ENCODE measurements at regions not wholly inside any gene's neighbourhood (a gene's known extent, or its start where the extent isn't known, plus 50 kb on each side); places are given as distances from the start of the nearest gene placed in this dataset.

DNA sequence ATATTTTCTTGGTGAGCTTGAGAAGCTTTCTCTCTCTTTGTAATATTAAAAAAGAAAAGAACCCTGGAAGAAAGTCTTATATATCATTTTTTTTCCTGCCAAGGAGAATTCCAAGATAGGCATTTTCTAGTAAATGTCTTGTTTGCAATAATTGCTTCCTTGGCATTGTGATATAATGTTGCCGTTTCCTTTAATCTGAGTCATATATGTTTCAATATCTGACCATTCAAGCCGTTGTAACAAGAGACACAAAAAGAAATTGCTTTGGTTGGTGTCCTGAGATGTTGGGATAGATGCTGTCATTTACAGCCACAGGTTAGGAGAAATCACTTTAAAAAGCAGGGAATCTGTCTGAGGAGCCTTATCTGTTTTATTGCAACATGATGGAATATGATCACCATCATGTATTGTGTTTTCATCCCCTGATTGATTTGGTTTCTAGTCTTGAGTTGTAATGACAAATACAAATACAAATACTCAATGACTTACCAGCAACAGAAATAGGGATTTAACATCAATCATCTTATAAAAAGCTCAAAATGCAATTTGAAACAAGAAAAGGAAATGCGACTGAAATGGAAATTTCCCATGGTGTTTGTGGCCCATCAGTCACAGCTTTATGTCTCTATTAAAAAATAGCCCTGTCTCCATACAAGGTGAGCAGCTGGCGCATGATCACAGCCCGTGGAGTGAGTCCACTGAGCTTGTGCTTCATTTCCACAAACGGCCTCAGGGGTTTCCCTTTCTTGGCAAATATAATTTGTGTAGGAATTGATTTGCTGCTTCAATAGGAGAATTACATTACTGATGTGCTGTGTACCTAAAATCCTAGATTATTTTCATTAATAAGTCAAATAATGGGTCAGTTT lies 250.1 kb upstream of the TRPC7 start:
- Histone ChIP-seq H3K27me3 (ENCODE audit: control insufficient read depth in 1 of 2, insufficient read depth in 1 of 2, low read length in 2 of 2) (no peaks in the 10 kb centered on the region), H3K9me3 (ENCODE audit: control insufficient read depth, low read length) (no peaks in the 10 kb centered on the region), H2BK5ac (ENCODE audit: low read depth, low read length, poor library complexity, severe bottlenecking) (no peak overlapping the region), H2BK12ac (ENCODE audit: low read length in 2 of 2) (no peak overlapping the region), H3K9ac (ENCODE audit: low read length) (no peak overlapping the region), H3K18ac (ENCODE audit: low read depth in 1 of 2, low read length in 2 of 2) (no peak overlapping the region), H2AFZ (ENCODE audit: low read depth, low read length) (no peak overlapping the region), H3K14ac (ENCODE audit: low read length in 2 of 2) (no peak overlapping the region), H4K8ac (ENCODE audit: low read length) (no peak overlapping the region), H3K79me1 (replicated peaks; ENCODE audit: low read length, poor library complexity, severe bottlenecking) (no peaks in the 10 kb centered on the region), H2BK15ac (ENCODE audit: low read depth, poor library complexity, severe bottlenecking) (no peak overlapping the region), H2AK5ac (ENCODE audit: low read length, severe bottlenecking) (no peak overlapping the region), H3K27ac (ENCODE audit: low read length, poor library complexity, severe bottlenecking) (no peak overlapping the region), H4K91ac (ENCODE audit: low read length) (no peak overlapping the region), H3K4me3 (ENCODE audit: insufficient read depth in 1 of 2, low read depth in 1 of 2, low read length in 2 of 2) (no peak overlapping the region), H3K23ac (ENCODE audit: low read length in 2 of 2) (no peak overlapping the region), H3K4me2 (ENCODE audit: low read length, poor library complexity, severe bottlenecking) (no peak overlapping the region), H3K4ac (ENCODE audit: low read depth in 1 of 2, low read length in 2 of 2) (no peak overlapping the region), H2BK120ac (ENCODE audit: low read depth, low read length) (no peak overlapping the region), H3K36me3 (ENCODE audit: control insufficient read depth in 1 of 2, insufficient read depth in 2 of 2, low read depth in 1 of 2, low read length in 2 of 2) (no peaks in the 10 kb centered on the region), H3K4me1 (ENCODE audit: control insufficient read depth, insufficient read depth, low read depth, low read length) (no peaks in the 10 kb centered on the region)
- WGBS, result 89% methylated on average over 6 of the region's 6 CpGs
- DNase-seq, result no peak

DNA sequence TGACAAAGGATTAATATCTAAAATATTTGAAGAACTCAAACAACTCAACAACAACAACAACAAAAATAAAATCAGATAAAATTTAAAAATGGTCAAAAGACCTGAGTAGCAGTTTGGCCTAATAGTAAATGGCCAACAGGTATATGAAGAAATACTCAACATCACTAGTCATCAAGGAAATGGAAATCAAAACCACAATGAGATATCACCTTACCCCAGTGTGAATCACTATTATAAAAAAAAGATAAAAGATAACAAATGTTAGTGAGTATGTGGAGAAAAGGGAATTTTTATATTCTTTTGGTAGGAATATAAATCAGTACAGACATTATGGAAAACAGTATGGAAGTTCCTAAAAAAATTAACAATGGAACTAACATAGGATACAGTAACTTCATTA lies 247.9 kb upstream of the TRPC7 start:
- Histone ChIP-seq H4K91ac (ENCODE audit: low read length) (no peak overlapping the region), H2BK120ac (ENCODE audit: low read depth, low read length) (no peak overlapping the region), H2BK15ac (ENCODE audit: low read depth, poor library complexity, severe bottlenecking) (no peak overlapping the region), H3K36me3 (ENCODE audit: control insufficient read depth in 1 of 2, insufficient read depth in 2 of 2, low read depth in 1 of 2, low read length in 2 of 2) (no peaks in the 10 kb centered on the region), H3K4me2 (ENCODE audit: low read length, poor library complexity, severe bottlenecking) (no peak overlapping the region), H2BK5ac (ENCODE audit: low read depth, low read length, poor library complexity, severe bottlenecking) (no peak overlapping the region), H2BK12ac (ENCODE audit: low read length in 2 of 2) (no peak overlapping the region), H3K14ac (ENCODE audit: low read length in 2 of 2) (no peak overlapping the region), H4K8ac (ENCODE audit: low read length) (no peak overlapping the region), H3K9ac (ENCODE audit: low read length) (no peak overlapping the region), H3K27me3 (ENCODE audit: control insufficient read depth in 1 of 2, insufficient read depth in 1 of 2, low read length in 2 of 2) (no peaks in the 10 kb centered on the region), H3K23ac (ENCODE audit: low read length in 2 of 2) (no peak overlapping the region), H3K9me3 (ENCODE audit: control insufficient read depth, low read length) (peaks cover under 1% of the 10 kb centered on the region), H3K18ac (ENCODE audit: low read depth in 1 of 2, low read length in 2 of 2) (no peak overlapping the region), H3K27ac (ENCODE audit: low read length, poor library complexity, severe bottlenecking) (no peak overlapping the region), H3K4me3 (ENCODE audit: insufficient read depth in 1 of 2, low read depth in 1 of 2, low read length in 2 of 2) (no peak overlapping the region), H3K4me1 (ENCODE audit: control insufficient read depth, insufficient read depth, low read depth, low read length) (no peaks in the 10 kb centered on the region), H3K4ac (ENCODE audit: low read depth in 1 of 2, low read length in 2 of 2) (no peak overlapping the region), H3K79me1 (replicated peaks; ENCODE audit: low read length, poor library complexity, severe bottlenecking) (no peaks in the 10 kb centered on the region), H2AK5ac (ENCODE audit: low read length, severe bottlenecking) (no peak overlapping the region), H2AFZ (ENCODE audit: low read depth, low read length) (no peak overlapping the region)
- DNase-seq, result no peak

DNA sequence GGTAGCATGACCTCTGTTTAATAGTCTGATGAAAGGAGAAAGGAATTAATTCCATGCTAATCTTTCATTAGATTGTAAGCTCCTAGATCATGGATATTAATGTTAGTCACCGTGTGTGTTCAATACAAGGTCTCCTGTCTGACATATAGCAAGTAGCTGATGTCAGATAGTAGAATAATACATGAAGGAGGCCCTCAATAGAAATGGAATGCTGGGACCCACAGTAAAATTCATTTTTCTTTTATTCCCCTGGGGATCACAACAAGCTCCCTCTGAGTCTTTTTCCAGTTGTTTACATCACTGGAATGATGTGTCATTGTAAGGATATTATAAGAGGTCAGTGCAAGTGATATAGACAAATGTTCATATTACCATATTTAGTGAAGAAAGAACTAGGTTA lies 240.3 kb upstream of the TRPC7 start:
- H3K9me3 ChIP-seq (ENCODE audit: control insufficient read depth, low read length), result peaks cover 13% of the 10 kb centered on the region

GRCh38 chr5:136600306-136600705 lies 235.0 kb upstream of the TRPC7 start:
- H3K23ac ChIP-seq (ENCODE audit: low read length in 2 of 2), result no peak overlapping the region
- H4K91ac ChIP-seq (ENCODE audit: low read length), result no peak overlapping the region
- peaks cover 14% of the 10 kb centered on the region for H3K9me3 ChIP-seq (ENCODE audit: control insufficient read depth, low read length)
- no peak overlapping the region for H2BK120ac ChIP-seq (ENCODE audit: low read depth, low read length)
- no peak overlapping the region for H3K27ac ChIP-seq (ENCODE audit: low read length, poor library complexity, severe bottlenecking)
- 85% methylated on average over 1 of the region's 1 CpG for WGBS
- H3K4me1 ChIP-seq (ENCODE audit: control insufficient read depth, insufficient read depth, low read depth, low read length), result no peaks in the 10 kb centered on the region
- H3K4me3 ChIP-seq (ENCODE audit: insufficient read depth in 1 of 2, low read depth in 1 of 2, low read length in 2 of 2), result no peak overlapping the region
- H3K9ac ChIP-seq (ENCODE audit: low read length), result no peak overlapping the region
- no peaks in the 10 kb centered on the region for H3K79me1 ChIP-seq (replicated peaks; ENCODE audit: low read length, poor library complexity, severe bottlenecking)
- no peak overlapping the region for H2BK15ac ChIP-seq (ENCODE audit: low read depth, poor library complexity, severe bottlenecking)
- no peak overlapping the region for H3K4ac ChIP-seq (ENCODE audit: low read depth in 1 of 2, low read length in 2 of 2)
- H2BK5ac ChIP-seq (ENCODE audit: low read depth, low read length, poor library complexity, severe bottlenecking), result no peak overlapping the region
- H3K36me3 ChIP-seq (ENCODE audit: control insufficient read depth in 1 of 2, insufficient read depth in 2 of 2, low read depth in 1 of 2, low read length in 2 of 2), result no peaks in the 10 kb centered on the region
- H2BK12ac ChIP-seq (ENCODE audit: low read length in 2 of 2), result no peak overlapping the region
- H3K18ac ChIP-seq (ENCODE audit: low read depth in 1 of 2, low read length in 2 of 2), result no peak overlapping the region
- no peak overlapping the region for H2AK5ac ChIP-seq (ENCODE audit: low read length, severe bottlenecking)
- no peak overlapping the region for H2AFZ ChIP-seq (ENCODE audit: low read depth, low read length)
- H3K27me3 ChIP-seq (ENCODE audit: control insufficient read depth in 1 of 2, insufficient read depth in 1 of 2, low read length in 2 of 2), result peaks cover 0 to 4% of the 10 kb centered on the region in 2 experiments
- no peak overlapping the region for H4K8ac ChIP-seq (ENCODE audit: low read length)
- H3K4me2 ChIP-seq (ENCODE audit: low read length, poor library complexity, severe bottlenecking), result no peak overlapping the region
- no peak overlapping the region for H3K14ac ChIP-seq (ENCODE audit: low read length in 2 of 2)
- DNase-seq, result no peak

More for the DNA sequence above, 240.3 kb upstream of the TRPC7 start:
- Histone ChIP-seq H2BK5ac (ENCODE audit: low read depth, low read length, poor library complexity, severe bottlenecking) (no peak overlapping the region), H3K9ac (ENCODE audit: low read length) (no peak overlapping the region), H2BK120ac (ENCODE audit: low read depth, low read length) (no peak overlapping the region), H4K8ac (ENCODE audit: low read length) (no peak overlapping the region), H3K27ac (ENCODE audit: low read length, poor library complexity, severe bottlenecking) (no peak overlapping the region), H2AK5ac (ENCODE audit: low read length, severe bottlenecking) (no peak overlapping the region), H3K4me3 (ENCODE audit: insufficient read depth in 1 of 2, low read depth in 1 of 2, low read length in 2 of 2) (no peak overlapping the region), H3K27me3 (ENCODE audit: control insufficient read depth in 1 of 2, insufficient read depth in 1 of 2, low read length in 2 of 2) (no peaks in the 10 kb centered on the region), H4K91ac (ENCODE audit: low read length) (no peak overlapping the region), H2BK12ac (ENCODE audit: low read length in 2 of 2) (no peak overlapping the region), H3K4ac (ENCODE audit: low read depth in 1 of 2, low read length in 2 of 2) (no peak overlapping the region), H3K36me3 (ENCODE audit: control insufficient read depth in 1 of 2, insufficient read depth in 2 of 2, low read depth in 1 of 2, low read length in 2 of 2) (no peaks in the 10 kb centered on the region), H3K4me1 (ENCODE audit: control insufficient read depth, insufficient read depth, low read depth, low read length) (no peaks in the 10 kb centered on the region), H3K14ac (ENCODE audit: low read length in 2 of 2) (no peak overlapping the region), H3K79me1 (replicated peaks; ENCODE audit: low read length, poor library complexity, severe bottlenecking) (no peaks in the 10 kb centered on the region), H3K23ac (ENCODE audit: low read length in 2 of 2) (no peak overlapping the region), H2AFZ (ENCODE audit: low read depth, low read length) (no peak overlapping the region), H2BK15ac (ENCODE audit: low read depth, poor library complexity, severe bottlenecking) (no peak overlapping the region), H3K18ac (ENCODE audit: low read depth in 1 of 2, low read length in 2 of 2) (no peak overlapping the region), H3K4me2 (ENCODE audit: low read length, poor library complexity, severe bottlenecking) (no peak overlapping the region)
- DNase-seq, result peak; percentile 18
- WGBS, result 83% methylated on average over 1 of the region's 1 CpG
